ENCODE measurements at regions not wholly inside any gene's neighbourhood (a gene's known extent, or its start where the extent isn't known, plus 50 kb on each side); places are given as distances from the start of the nearest gene placed in this dataset.
"Not testable (repeated sequence)": the region's sequence is repeated elsewhere in the genome, so short reads cannot be mapped to it uniquely, and the experiment has no call there.

DNA sequence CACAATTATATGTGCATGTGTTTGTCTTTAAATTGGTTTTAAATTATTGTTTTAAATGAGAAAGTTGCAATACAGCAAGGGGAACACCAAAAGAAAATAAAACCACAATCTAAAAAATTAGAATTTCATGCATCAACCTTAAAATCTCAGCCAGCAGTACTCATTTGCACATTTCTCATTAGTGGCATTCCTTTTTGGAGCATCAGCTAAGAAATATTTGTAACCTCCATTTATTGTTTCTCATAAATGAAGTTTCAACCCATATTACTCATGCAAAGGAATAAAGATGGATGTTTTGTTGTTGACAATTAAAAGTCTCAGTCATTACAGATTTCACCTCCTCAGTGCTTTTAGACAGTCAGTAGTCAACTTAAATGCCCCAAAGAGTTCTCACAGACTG lies 160.1 kb downstream of the TBX15 start:
- Mint-ChIP-seq H3K4me3 (no peak overlapping the region), H3K27ac (no peak overlapping the region), H3K9me3 (peaks cover 3 to 9% of the 10 kb centered on the region in 2 donors), H3K36me3 (no peaks in the 10 kb centered on the region), H3K4me1 (no peaks in the 10 kb centered on the region), H3K27me3 (no peaks in the 10 kb centered on the region)
- ATAC-seq (replicated peaks): no peak
- DNase-seq: no peak

DNA sequence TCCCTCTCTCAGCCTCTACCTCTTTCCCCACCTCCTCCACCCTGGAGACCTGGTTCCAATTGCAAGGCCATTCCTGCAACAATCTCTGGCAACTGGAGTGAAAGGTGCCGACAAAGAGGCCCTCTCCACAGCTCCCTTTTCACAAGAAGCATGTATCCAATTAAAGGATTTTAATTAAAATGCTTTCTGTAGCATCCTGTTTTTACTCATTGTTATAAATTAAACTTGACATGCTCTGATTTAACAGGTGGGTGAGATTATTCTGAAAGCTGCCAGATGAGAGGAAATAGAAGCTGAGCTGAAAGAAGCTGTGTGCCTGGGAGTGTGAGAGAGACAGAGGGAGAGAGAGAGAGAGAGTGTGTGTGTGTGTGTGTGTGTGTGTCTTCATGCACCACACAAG lies 160.5 kb downstream of the TBX15 start:
- Mint-ChIP-seq H3K4me1 (no peaks in the 10 kb centered on the region), H3K36me3 (no peaks in the 10 kb centered on the region), H3K27ac (no peak overlapping the region), H3K27me3 (no peaks in the 10 kb centered on the region), H3K4me3 (no peak overlapping the region), H3K9me3 (peaks cover 4 to 9% of the 10 kb centered on the region in 2 donors)
- DNase-seq (no peak), ATAC-seq (replicated peaks) (no peak)

DNA sequence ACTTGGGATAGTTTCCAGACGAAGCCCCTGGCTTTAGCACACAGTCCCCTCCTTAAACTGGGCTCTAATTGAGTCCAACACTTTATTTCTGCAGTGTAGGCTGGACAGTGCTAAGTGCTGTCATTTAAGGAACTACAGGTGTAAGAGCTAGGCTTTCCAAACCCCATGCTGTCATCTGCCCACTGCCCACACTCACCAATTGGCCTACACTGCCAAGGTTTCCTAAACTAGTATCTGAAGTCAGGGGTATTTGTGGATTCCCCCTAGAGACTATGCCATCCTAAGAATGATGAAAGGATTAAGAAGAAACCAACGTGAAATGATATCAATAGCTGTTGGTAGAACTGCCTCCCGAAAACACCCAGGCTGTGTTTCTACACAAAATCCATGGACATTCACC lies 160.9 kb downstream of the TBX15 start:
- no peaks in the 10 kb centered on the region for H3K4me1 Mint-ChIP-seq
- no peaks in the 10 kb centered on the region for H3K27me3 Mint-ChIP-seq
- H3K27ac Mint-ChIP-seq: no peak overlapping the region
- no peaks in the 10 kb centered on the region for H3K36me3 Mint-ChIP-seq
- ATAC-seq (replicated peaks) (no peak), DNase-seq (no peak)
- no peak overlapping the region for H3K4me3 Mint-ChIP-seq
- H3K9me3 Mint-ChIP-seq: peaks cover 4 to 8% of the 10 kb centered on the region in 2 donors

DNA sequence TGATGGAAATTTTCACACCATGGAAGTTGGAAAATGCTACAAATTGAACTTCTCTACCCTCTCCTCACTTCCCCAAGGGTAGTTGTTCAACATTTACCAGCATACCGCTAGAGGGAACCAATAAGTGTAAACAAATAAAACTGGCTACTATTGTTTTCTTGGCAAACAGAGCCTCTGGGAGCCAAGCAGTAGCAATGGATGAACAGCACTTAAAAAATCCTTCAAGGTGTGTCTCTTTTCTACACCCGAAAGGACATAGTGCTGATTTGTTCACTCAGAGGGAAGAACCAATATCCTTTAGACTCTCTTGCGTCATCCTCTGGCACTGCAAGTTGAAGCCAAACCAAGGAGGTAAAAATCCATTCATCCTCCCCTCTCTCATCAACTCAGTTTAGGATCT lies 161.5 kb downstream of the TBX15 start:
- no peak overlapping the region for H3K4me3 Mint-ChIP-seq
- H3K36me3 Mint-ChIP-seq: no peaks in the 10 kb centered on the region
- H3K27ac Mint-ChIP-seq: no peak overlapping the region
- H3K27me3 Mint-ChIP-seq: no peaks in the 10 kb centered on the region
- no peaks in the 10 kb centered on the region for H3K4me1 Mint-ChIP-seq
- ATAC-seq (replicated peaks): no peak
- H3K9me3 Mint-ChIP-seq: peaks cover 4 to 8% of the 10 kb centered on the region in 2 donors
- DNase-seq: no peak

DNA sequence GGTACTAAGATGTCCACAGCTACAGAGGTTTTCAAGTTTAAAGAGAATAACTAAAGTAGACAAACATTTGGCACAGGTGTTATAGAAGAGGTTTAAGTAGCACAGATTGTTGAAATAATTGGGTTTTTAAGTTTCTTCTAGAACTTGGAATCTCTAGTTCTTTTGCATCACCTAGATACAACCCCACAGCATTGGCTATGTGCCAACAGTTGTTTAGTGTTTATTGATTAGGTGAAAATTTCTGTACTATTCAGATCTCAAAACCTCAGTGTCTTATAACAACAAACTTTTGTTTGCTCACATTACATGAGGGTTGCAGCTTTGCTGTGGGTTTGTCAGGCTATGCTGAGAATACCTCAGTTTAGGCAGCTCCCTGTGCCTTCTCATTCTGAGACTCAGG lies 162.5 kb downstream of the TBX15 start:
- Mint-ChIP-seq H3K4me1 (no peaks in the 10 kb centered on the region), H3K27ac (no peak overlapping the region), H3K4me3 (no peak overlapping the region), H3K36me3 (no peaks in the 10 kb centered on the region), H3K27me3 (no peaks in the 10 kb centered on the region), H3K9me3 (peaks cover 4 to 5% of the 10 kb centered on the region in 2 donors)
- DNase-seq (no peak), ATAC-seq (replicated peaks) (no peak)

DNA sequence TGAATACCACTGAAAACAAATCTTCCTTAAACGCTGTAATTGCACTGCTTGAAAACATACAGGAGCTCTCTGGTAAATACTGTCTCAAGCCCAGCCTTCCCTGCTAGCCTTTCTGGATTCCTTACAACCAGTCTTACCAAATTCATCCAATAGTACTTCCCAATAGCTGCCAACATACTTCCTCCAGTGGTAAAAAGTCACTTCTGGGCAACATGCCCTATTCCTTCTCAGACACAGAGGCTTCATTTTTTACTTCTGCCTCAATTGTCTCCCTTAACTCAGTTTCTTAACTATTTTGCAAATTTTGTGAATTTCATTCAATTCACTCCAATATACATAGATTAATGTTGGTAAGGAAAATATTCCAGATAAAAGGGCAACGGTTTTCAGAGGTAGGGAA lies 166.3 kb downstream of the TBX15 start:
- Mint-ChIP-seq H3K4me3 (no peak overlapping the region), H3K27me3 (no peaks in the 10 kb centered on the region), H3K4me1 (no peaks in the 10 kb centered on the region), H3K9me3 (peaks cover 3 to 4% of the 10 kb centered on the region in 2 donors), H3K27ac (no peak overlapping the region), H3K36me3 (peaks cover 0 to 2% of the 10 kb centered on the region in 2 donors)
- no peak for ATAC-seq (replicated peaks)
- no peak for DNase-seq

DNA sequence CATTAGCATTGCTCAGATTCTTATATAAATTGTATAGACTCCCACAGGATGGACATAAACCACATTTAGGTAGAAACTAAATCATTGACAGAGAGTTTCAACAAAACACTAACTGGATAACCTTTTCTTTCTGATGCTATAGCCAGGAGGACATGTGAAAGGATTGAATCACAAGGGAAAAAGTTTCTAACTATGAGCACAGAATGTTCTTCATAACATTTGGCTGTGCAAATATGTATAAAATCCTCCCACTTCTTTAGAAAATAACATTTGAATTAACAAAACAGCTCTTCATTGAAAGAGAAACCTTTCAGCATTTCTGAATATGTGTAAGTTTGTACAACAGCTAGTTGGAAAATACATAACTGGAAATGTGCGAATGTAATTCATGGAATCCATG lies 167.3 kb downstream of the TBX15 start:
- H3K36me3 Mint-ChIP-seq: peaks cover 0 to 2% of the 10 kb centered on the region in 2 donors
- H3K4me3 Mint-ChIP-seq: no peak overlapping the region
- no peaks in the 10 kb centered on the region for H3K4me1 Mint-ChIP-seq
- ATAC-seq (replicated peaks) (no peak), DNase-seq (no peak)
- H3K27me3 Mint-ChIP-seq: no peaks in the 10 kb centered on the region
- H3K27ac Mint-ChIP-seq: no peak overlapping the region
- peaks cover 3 to 4% of the 10 kb centered on the region in 2 donors for H3K9me3 Mint-ChIP-seq

DNA sequence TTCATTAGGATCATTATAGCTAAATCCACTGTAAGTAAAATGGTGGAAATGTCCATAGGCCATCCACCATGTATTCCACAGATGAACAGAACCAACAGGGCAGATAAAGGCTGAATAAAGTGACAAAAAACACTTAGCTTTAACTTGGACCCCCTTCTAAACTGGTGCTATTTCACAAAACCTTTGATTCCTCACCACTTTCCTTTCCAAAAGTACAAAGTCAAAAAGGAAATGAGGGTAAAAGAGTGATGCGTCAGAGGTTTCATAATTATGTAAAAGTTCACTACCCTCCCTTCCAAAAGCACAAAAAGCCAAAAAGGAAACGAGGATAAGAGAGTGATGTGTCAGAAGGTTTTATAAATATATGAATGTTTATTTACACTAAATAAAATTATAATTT lies 172.2 kb downstream of the TBX15 start:
- Mint-ChIP-seq H3K9me3 (peaks cover 3 to 4% of the 10 kb centered on the region in 2 donors), H3K36me3 (peaks cover 0 to 2% of the 10 kb centered on the region in 2 donors), H3K4me3 (no peak overlapping the region), H3K27ac (no peak overlapping the region), H3K27me3 (no peaks in the 10 kb centered on the region), H3K4me1 (no peaks in the 10 kb centered on the region)
- ATAC-seq (replicated peaks) (no peak), DNase-seq (no peak)

DNA sequence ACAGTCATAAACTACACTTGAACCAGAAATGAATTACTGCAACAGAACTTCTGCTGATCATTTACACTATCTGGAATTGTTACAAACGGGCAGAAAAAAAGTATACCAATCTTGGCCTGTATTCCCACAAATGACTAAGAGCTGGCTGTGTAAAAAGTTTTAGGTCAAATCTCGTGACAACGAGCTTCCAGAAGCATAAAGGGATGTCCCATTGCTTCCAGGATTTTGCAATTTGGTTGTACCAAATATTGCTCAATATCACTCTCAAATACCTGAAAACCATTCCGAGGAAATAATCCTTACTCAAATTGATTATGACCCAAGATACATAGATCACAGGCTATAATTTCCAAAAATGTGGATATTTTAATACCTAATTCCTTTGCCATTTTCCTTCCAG lies 175.6 kb downstream of the TBX15 start:
- Mint-ChIP-seq H3K9me3 (peaks cover 4 to 8% of the 10 kb centered on the region in 2 donors), H3K27me3 (no peaks in the 10 kb centered on the region), H3K4me3 (no peak overlapping the region), H3K4me1 (no peaks in the 10 kb centered on the region), H3K36me3 (peaks cover 0 to 2% of the 10 kb centered on the region in 2 donors), H3K27ac (no peak overlapping the region)
- DNase-seq (no peak), ATAC-seq (replicated peaks) (no peak)

DNA sequence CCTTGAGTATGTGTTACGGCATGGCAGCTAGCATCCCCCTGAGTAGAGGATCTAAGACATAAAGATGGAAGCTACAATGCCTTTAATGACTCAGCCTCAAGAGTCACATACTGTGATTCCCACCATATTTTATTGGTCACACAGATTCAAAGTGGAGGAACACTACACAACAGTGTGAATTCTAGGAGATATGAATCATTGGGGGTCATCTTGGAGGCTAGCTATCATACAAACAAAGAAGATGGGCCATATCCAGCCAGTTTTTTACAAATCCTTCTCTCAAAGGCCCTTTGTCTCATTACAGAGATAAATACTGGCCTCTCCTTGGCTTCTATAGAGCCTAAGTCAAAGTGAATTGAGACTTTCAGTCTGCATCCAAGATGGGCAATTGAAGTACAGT lies 177.0 kb downstream of the TBX15 start:
- Mint-ChIP-seq H3K9me3 (peaks cover 4 to 8% of the 10 kb centered on the region in 2 donors), H3K4me3 (no peak overlapping the region), H3K36me3 (no peaks in the 10 kb centered on the region), H3K4me1 (no peaks in the 10 kb centered on the region), H3K27ac (no peak overlapping the region), H3K27me3 (no peaks in the 10 kb centered on the region)
- DNase-seq (no peak), ATAC-seq (replicated peaks) (no peak)

DNA sequence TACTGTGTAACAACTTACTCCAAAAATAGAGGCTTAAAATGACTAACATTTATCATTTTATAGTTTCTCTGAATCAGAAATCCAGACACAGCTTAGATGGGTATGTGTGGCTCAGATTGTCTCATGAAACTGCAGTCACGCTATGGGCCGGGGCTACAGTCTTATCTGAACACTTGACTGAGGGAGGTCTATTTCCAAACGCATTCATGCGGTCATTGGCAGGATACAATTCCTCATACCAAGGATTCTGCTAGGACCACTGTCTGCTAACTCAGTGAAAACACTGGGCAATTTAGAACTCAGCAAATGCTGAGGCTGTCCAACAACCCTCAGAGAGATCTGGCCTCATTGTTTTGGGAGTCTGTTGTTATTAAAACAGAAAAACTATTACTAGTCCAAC lies 178.6 kb downstream of the TBX15 start:
- no peak overlapping the region for H3K4me3 Mint-ChIP-seq
- no peaks in the 10 kb centered on the region for H3K27me3 Mint-ChIP-seq
- no peak for ATAC-seq (replicated peaks)
- H3K36me3 Mint-ChIP-seq: no peaks in the 10 kb centered on the region
- H3K4me1 Mint-ChIP-seq: no peaks in the 10 kb centered on the region
- no peak for DNase-seq
- H3K9me3 Mint-ChIP-seq: peaks cover 4 to 8% of the 10 kb centered on the region in 2 donors
- no peak overlapping the region for H3K27ac Mint-ChIP-seq

DNA sequence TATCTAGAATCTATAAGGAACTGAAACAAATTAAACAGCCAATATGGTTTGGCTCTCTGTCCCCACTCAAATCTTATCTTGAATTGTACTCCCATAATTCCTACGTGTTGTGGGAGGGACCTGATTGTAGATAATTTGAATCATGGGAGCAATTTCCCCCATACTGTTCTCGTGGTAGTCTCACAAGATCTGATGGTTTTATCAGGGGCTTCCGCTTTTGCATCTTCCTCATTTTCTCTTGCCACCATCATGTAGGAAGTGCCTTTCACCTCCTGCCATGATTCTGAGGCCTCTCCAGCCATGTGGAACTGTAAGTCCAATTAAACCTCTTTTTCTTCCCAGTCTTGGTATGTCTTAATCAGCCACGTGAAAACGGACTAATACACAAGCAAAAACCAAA lies 185.0 kb downstream of the TBX15 start:
- not testable (repeated sequence) for H3K9me3 Mint-ChIP-seq; H3K27ac Mint-ChIP-seq; H3K27me3 Mint-ChIP-seq; DNase-seq; H3K4me3 Mint-ChIP-seq; H3K4me1 Mint-ChIP-seq; H3K36me3 Mint-ChIP-seq; ATAC-seq (replicated peaks)

DNA sequence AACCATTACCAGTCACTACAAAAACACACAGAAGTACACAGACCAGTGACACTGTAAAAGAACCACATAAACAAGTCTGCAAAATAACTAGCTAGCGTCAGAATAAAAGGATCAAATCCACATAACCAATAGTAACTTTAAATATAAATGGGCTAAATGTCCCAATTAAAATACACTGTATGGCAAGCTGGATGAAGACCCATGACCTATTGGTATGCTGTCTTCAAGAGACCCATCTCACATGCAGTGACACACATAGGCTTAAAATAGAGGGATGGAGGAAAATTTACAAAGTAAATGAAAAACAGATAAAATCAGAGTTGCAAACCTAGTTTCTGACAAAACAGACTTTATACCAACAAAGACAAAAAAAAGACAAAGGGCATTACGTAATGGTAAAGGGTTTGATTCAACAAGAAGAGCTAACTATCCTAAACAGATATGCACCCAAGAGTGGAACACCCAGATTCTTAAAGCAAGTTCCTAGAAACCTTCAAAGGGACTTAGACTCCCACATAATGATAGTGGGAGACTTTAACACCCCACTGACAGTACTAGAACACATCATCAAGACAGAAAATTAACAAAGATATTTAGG lies 196.9 kb downstream of the TBX15 start:
- Mint-ChIP-seq H3K36me3 (no peaks in the 10 kb centered on the region), H3K4me3 (no peak overlapping the region), H3K9me3 (peaks cover 14 to 17% of the 10 kb centered on the region in 2 donors), H3K4me1 (no peaks in the 10 kb centered on the region), H3K27me3 (no peaks in the 10 kb centered on the region), H3K27ac (no peak overlapping the region)
- ATAC-seq (replicated peaks) (no peak), DNase-seq (no peak)

DNA sequence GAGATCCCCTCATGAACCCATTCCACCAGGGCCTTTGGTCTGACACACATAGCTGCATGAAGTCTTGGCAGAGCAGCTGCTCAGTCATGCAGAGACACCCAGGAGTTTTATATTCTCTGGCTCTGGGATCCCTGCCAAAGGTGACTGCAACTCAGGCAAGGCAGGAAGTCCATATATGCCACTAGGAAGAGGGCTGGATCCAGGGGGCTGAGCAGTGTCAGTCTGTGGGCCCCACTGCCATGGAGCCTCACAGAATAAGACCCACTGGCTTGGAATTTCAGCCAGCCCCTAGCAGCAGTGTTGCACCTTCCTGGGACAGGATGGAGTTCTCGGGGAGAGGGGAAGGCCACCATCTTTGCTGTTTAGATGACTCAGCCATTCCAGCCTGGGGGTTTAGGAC lies 199.7 kb downstream of the TBX15 start:
- Mint-ChIP-seq H3K9me3 (peaks cover 14 to 16% of the 10 kb centered on the region in 2 donors), H3K36me3 (no peaks in the 10 kb centered on the region), H3K27me3 (no peaks in the 10 kb centered on the region), H3K4me1 (no peaks in the 10 kb centered on the region), H3K27ac (no peak overlapping the region), H3K4me3 (no peak overlapping the region)
- no peak for DNase-seq
- ATAC-seq (replicated peaks): no peak

DNA sequence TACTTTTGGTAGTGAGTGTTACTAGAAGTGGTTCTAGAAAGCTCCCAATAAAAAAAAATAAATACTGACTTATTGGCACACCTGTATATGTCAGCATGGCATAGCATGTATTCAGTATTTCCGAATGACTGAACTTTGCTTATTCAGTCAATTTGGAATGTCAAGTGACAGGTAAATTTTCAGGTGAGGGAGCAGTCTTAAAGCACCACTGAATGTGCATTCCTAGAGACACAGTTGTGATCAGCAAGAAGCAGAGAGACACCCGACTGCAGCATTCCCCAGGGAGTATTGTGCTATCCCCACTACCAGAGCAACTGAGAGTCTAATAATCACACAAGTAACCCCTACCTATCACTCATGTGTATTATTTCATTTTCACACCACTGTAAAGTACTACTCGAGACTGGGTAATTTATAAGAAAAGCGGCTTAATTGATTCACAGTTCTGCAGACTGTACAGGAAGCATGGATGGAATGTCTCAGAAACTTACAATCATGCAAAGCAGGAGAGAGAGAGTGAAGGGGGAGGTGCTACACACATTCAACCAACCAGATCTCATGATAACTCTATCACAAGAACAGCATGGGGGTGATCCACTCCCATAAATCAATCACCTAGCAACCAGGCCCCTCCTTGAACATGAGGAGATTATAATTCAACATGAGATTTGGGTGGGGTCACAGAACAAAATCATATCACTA lies 201.5 kb downstream of the TBX15 start:
- H3K9me3 Mint-ChIP-seq: peaks cover 11 to 12% of the 10 kb centered on the region in 2 donors

More for the DNA sequence above, 201.5 kb downstream of the TBX15 start:
- H3K36me3 Mint-ChIP-seq: no peaks in the 10 kb centered on the region
- no peak overlapping the region for H3K4me3 Mint-ChIP-seq
- no peak overlapping the region for H3K27ac Mint-ChIP-seq
- no peaks in the 10 kb centered on the region for H3K4me1 Mint-ChIP-seq
- DNase-seq (no peak), ATAC-seq (replicated peaks) (no peak)
- H3K27me3 Mint-ChIP-seq: no peaks in the 10 kb centered on the region
